Activated T-helper 2 cell treated with anti-CD3 and anti-CD28 coated beads, Interferon-gamma antibody, Interleukin-2, Interleukin-4, amounts not matched to agents 10 μg/mL and 5 μg/mL and 100 μg/mL, durations not matched to agents 14 hours and 24 hours and 36 hours (primary cell): ENCODE measurements at regions not wholly inside any gene's neighbourhood (a gene's known extent, or its start where the extent isn't known, plus 50 kb on each side); places are given as distances from the start of the nearest gene placed in this dataset.

Experiments used
- DNase-seq: peaks from one replicate; pipeline ENCODE4 v3.0.0; 2021; ENCODE audit warnings: low spot score
- H3K27ac Mint-ChIP-seq: one replicate; pipeline ENCODE4 v1.8.0; 2021; ENCODE audit warnings: mixed read lengths
- H3K27me3 Mint-ChIP-seq: one replicate; pipeline ENCODE4 v1.8.0; 2021; ENCODE audit warnings: low read depth, mixed read lengths
- H3K36me3 Mint-ChIP-seq: one replicate; pipeline ENCODE4 v1.8.0; 2021; ENCODE audit warnings: low read depth, mixed read lengths
- H3K4me1 Mint-ChIP-seq: one replicate; pipeline ENCODE4 v1.8.0; 2021; ENCODE audit warnings: low read depth, mixed read lengths
- H3K4me3 Mint-ChIP-seq: one replicate; pipeline ENCODE4 v1.8.0; 2021; ENCODE audit warnings: low read depth, mild to moderate bottlenecking, moderate library complexity, mixed read lengths
- H3K9me3 Mint-ChIP-seq: one replicate; pipeline ENCODE4 v1.8.0; 2021; ENCODE audit warnings: mixed read lengths
- intact Hi-C: fragments of 100-400 bp; cut with micrococcal nuclease; formaldehyde crosslinking; loops from one replicate; pipeline ENCODE4 v1.15.1; 2023

DNA sequence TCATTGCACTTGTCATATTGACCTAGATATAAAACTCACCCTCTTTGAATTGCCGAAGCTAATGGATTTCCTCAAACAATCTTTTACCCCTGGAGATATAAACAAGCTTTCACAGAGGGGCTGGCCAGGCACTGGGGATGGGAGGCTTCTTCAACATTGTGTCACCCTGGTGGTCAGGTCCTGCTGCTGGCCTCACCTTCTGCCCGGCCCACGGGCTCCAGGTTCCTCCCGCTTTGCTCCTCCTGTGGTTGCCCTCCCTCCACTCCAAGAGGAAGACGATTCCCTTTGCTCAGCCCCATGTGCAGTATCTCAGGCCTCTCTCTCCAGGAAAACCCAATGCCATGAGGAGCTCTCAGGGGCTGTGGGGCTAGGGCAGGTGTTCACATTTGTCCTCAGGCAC, 118.1 kb upstream of the ADCY1 start:
- peaks cover 2% of the 10 kb centered on the region for H3K4me1 Mint-ChIP-seq
- H3K9me3 Mint-ChIP-seq = no peaks in the 10 kb centered on the region
- no peak for DNase-seq
- H3K36me3 Mint-ChIP-seq = no peaks in the 10 kb centered on the region
- intact Hi-C loops = no loop called here
- no peak overlapping the region for H3K27ac Mint-ChIP-seq
- H3K27me3 Mint-ChIP-seq = no peaks in the 10 kb centered on the region
- no peak overlapping the region for H3K4me3 Mint-ChIP-seq

DNA sequence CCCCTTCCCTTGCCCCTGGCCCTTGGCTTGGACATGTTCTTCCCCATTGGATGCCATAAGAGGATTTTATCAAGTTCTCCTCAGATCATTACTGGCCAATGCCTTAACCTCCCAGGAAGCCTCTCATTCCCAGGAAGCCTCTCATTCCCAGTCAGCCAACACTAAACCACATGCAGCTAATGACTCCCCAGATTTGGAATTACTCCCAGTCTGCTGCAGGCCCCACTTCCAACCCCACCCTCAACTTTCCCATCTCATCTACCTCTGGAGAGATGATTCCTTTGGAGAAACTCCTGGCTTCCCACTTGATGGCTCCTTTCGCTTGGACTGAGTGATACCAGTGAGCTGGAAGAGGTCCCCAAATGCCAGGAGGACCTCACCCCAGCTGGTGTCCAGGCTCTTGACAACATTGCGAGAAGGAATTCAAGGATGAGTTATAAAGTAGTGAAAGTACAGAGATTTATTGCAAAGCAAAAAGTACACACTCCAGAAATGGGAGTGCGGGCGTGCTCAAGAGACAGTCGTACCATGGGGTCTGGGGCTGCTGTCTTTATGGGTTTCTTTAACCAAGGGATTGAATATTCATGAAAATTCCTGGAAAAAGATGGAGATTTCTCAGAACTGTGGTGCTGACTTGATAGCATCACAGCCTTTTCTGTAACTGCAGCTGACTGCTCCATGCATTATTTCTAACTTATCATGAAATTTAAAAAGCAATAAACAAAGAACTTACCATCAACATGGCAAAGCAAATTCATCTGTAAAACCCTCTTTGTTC, 117.2 kb upstream of the ADCY1 start:
- Mint-ChIP-seq H3K9me3 (no peaks in the 10 kb centered on the region), H3K27ac (no peak overlapping the region), H3K4me1 (no peaks in the 10 kb centered on the region), H3K27me3 (no peaks in the 10 kb centered on the region), H3K4me3 (no peak overlapping the region), H3K36me3 (no peaks in the 10 kb centered on the region)
- intact Hi-C loops = no loop called here
- DNase-seq = no peak

DNA sequence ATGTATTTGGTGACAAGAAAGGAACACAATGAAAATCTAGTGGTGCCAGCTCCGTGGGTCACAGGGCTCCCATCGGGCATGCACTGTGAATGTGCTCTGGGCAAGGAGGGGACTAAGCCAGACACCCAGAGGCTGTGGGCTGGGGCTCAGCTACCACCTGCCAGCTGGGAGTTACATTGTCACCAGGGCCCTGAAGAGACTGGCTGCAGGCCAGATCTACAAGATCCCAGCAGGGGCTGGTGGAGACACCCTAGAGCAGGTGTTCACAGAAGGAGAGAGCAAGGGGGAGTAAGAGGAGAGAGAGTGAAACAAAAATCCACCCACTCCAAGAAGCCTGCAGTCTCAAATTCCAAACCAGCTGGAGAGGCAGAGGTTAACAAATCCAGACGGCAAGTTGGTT, 116.6 kb upstream of the ADCY1 start:
- H3K9me3 Mint-ChIP-seq = no peaks in the 10 kb centered on the region
- H3K27me3 Mint-ChIP-seq = peaks cover 2% of the 10 kb centered on the region
- intact Hi-C loops = no loop called here
- no peak overlapping the region for H3K4me3 Mint-ChIP-seq
- no peak for DNase-seq
- H3K36me3 Mint-ChIP-seq = no peaks in the 10 kb centered on the region
- H3K4me1 Mint-ChIP-seq = no peaks in the 10 kb centered on the region
- H3K27ac Mint-ChIP-seq = no peak overlapping the region

- H3K36me3 Mint-ChIP-seq = no peaks in the 10 kb centered on the region
- no peaks in the 10 kb centered on the region for H3K4me1 Mint-ChIP-seq
- no peak overlapping the region for H3K4me3 Mint-ChIP-seq
- H3K27me3 Mint-ChIP-seq = peaks cover 2% of the 10 kb centered on the region
- peaks cover 6% of the 10 kb centered on the region for H3K9me3 Mint-ChIP-seq
- H3K27ac Mint-ChIP-seq = no peak overlapping the region
- no peak for DNase-seq
- intact Hi-C loops = no loop called here
Observed at GRCh38 chr7:45459476-45459875, 114.7 kb upstream of the ADCY1 start.

DNA sequence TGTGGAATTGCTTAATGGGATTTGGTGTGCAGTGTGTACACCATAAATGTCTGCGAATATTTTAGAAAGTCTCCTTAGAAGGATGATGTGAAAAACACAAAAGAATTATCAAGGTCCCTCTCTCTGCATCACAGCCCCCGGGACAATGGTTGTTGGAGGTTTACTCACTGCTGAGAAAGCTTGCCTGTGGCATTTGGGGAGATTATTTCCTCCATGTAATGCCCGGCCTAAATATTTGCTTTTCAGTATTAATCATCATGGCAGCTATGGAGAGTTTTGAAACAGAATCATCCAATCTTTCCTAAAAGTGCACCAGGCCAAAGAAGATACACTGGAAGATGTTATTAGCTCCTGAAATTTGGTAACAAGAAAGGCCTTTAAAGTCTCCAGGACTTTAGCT, 113.8 kb upstream of the ADCY1 start:
- no peak for DNase-seq
- Mint-ChIP-seq H3K9me3 (peaks cover 6% of the 10 kb centered on the region), H3K27me3 (peaks cover 2% of the 10 kb centered on the region), H3K36me3 (no peaks in the 10 kb centered on the region), H3K4me3 (no peak overlapping the region), H3K27ac (no peak overlapping the region), H3K4me1 (no peaks in the 10 kb centered on the region)
- intact Hi-C loops = no loop called here

DNA sequence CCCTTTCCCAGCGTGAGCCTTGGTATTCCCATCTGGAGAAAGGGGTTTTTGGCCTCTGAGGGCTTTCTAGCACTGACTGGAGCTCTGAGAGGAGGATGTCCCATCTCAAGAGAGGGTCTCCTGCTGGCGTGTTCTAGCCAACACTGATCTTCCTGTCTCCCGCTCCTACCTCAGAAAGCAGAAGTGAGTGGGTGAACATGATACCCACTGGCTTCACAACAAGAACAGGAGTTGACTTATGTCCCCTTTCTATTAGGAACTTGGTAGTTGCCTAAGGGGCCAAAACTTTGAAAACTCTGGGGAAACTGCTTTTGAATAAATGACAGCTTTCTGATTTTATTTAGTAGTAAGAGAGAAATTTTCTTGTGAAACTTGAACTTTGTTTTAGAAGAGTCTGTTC, 113.1 kb upstream of the ADCY1 start:
- no peak overlapping the region for H3K27ac Mint-ChIP-seq
- H3K4me1 Mint-ChIP-seq = no peaks in the 10 kb centered on the region
- intact Hi-C loops = no loop called here

GRCh38 chr7:45469103-45469502, 105.1 kb upstream of the ADCY1 start:
- no peak for DNase-seq
- Mint-ChIP-seq H3K4me3 (no peak overlapping the region), H3K4me1 (no peaks in the 10 kb centered on the region), H3K27ac (no peak overlapping the region), H3K9me3 (no peaks in the 10 kb centered on the region), H3K36me3 (no peaks in the 10 kb centered on the region), H3K27me3 (peaks cover 6% of the 10 kb centered on the region)
- intact Hi-C loops = no loop called here

More for the DNA sequence above, 113.1 kb upstream of the ADCY1 start:
- Mint-ChIP-seq H3K27me3 (peaks cover 2% of the 10 kb centered on the region), H3K4me3 (no peak overlapping the region), H3K36me3 (no peaks in the 10 kb centered on the region), H3K9me3 (peaks cover 6% of the 10 kb centered on the region)
- no peak for DNase-seq

DNA sequence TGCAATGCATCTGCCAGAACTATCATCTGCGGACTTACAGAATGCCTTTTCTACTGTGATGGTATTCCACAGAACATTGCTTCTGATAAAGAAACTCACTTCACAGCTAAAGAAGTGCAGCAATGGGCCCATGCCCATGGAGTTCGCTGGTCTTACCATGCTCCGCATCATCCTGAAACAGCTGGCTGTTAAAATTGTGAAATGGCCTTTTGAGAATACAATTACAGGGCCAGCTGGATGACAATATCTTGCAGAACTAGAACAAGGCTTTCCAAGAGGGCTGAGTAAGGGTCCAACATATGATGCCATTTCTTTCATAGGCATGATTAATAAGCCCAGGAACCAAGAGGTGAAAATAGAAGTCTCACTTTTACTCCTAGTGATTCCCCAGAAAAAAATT, 104.1 kb upstream of the ADCY1 start:
- H3K9me3 Mint-ChIP-seq = no peaks in the 10 kb centered on the region
- H3K27me3 Mint-ChIP-seq = peaks cover 6% of the 10 kb centered on the region
- no peaks in the 10 kb centered on the region for H3K4me1 Mint-ChIP-seq
- intact Hi-C loops = no loop called here
- no peaks in the 10 kb centered on the region for H3K36me3 Mint-ChIP-seq
- DNase-seq = no peak
- H3K27ac Mint-ChIP-seq = no peak overlapping the region
- no peak overlapping the region for H3K4me3 Mint-ChIP-seq

- intact Hi-C loops = no loop called here
- no peak overlapping the region for H3K27ac Mint-ChIP-seq
- no peak overlapping the region for H3K4me3 Mint-ChIP-seq
- no peaks in the 10 kb centered on the region for H3K9me3 Mint-ChIP-seq
- no peak for DNase-seq
- H3K4me1 Mint-ChIP-seq = no peaks in the 10 kb centered on the region
- no peaks in the 10 kb centered on the region for H3K36me3 Mint-ChIP-seq
- H3K27me3 Mint-ChIP-seq = peaks cover 2% of the 10 kb centered on the region
Observed at GRCh38 chr7:45479781-45480180, 94.4 kb upstream of the ADCY1 start.

DNA sequence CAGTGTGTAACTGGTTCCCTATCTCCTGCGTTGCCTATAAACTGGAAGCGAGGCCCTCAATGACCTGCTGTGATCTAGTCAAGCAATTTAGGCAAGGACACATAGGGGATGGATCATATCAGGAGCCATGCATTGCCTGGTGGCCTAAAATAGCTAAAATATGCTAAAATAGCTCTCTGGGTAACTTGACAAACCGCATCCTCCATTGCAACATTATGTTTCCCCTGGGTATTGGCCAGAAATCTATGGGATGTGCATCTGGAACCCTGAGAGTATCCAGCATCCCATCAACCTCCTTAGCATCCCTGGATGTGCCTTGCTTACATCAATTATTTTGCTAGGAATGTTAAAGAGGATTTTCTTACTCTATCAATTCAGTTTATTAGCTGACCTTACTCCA, 91.7 kb upstream of the ADCY1 start:
- H3K27me3 Mint-ChIP-seq = no peaks in the 10 kb centered on the region
- no peak overlapping the region for H3K4me3 Mint-ChIP-seq
- no peak for DNase-seq
- H3K4me1 Mint-ChIP-seq = no peaks in the 10 kb centered on the region
- no peaks in the 10 kb centered on the region for H3K36me3 Mint-ChIP-seq
- H3K27ac Mint-ChIP-seq = no peak overlapping the region
- intact Hi-C loops = no loop called here
- no peaks in the 10 kb centered on the region for H3K9me3 Mint-ChIP-seq

DNA sequence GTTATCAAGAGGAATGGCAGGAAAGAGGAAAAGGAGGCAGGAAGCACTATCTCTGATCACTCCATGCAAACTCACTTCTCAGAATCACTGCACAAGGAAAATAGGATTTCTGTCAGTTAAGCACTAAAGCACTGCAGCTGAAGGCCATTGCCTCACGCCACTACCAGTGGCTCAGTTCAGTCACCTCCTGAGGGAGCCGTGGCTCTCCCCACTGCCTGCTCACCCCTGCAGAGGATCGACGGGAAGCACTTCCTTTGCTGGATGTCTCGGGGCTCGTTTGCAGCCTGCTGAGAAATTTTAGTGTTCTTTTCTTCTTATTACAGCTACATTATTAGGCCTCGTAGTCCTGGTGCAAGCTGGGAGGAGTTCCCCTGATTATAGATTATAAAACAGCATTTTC, 90.1 kb upstream of the ADCY1 start:
- Mint-ChIP-seq H3K27ac (no peak overlapping the region), H3K9me3 (no peaks in the 10 kb centered on the region), H3K36me3 (no peaks in the 10 kb centered on the region), H3K4me1 (no peaks in the 10 kb centered on the region), H3K4me3 (no peak overlapping the region), H3K27me3 (no peaks in the 10 kb centered on the region)
- DNase-seq = no peak
- intact Hi-C loops = no loop called here

GRCh38 chr7:45486575-45486974, 87.6 kb upstream of the ADCY1 start:
- Mint-ChIP-seq H3K27me3 (no peaks in the 10 kb centered on the region), H3K27ac (no peak overlapping the region), H3K4me3 (no peak overlapping the region), H3K4me1 (no peaks in the 10 kb centered on the region), H3K9me3 (no peaks in the 10 kb centered on the region), H3K36me3 (no peaks in the 10 kb centered on the region)
- no peak for DNase-seq
- intact Hi-C loops = no loop called here

DNA sequence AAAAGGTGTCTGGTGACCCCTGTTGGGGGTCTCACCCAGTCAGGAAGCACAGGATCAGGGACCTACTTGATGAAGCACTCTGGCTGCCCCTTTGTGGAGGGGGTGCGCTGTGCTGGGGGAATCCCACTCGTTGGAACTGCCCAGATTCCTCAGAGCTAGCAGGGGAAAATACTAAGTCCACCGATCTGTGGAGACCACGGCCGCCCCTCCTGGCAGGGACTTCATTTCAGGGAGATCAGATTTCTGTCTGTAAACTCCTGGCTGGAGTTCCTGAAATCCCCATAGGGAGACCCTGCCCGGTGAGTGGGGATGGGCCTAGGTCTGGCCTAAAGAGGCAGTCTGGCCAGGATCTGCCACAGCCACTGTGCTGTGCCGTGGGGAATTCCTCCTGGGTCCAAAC, 79.3 kb upstream of the ADCY1 start:
- DNase-seq = no peak
- H3K27me3 Mint-ChIP-seq = peaks cover 11% of the 10 kb centered on the region
- H3K4me1 Mint-ChIP-seq = no peaks in the 10 kb centered on the region
- intact Hi-C loops = no loop called here
- peaks cover 5% of the 10 kb centered on the region for H3K9me3 Mint-ChIP-seq
- H3K4me3 Mint-ChIP-seq = no peak overlapping the region
- no peak overlapping the region for H3K27ac Mint-ChIP-seq
- no peaks in the 10 kb centered on the region for H3K36me3 Mint-ChIP-seq

GRCh38 chr7:45495618-45496017, 78.5 kb upstream of the ADCY1 start:
- intact Hi-C loops = no loop called here
- Mint-ChIP-seq H3K36me3 (no peaks in the 10 kb centered on the region), H3K4me3 (no peak overlapping the region), H3K4me1 (no peaks in the 10 kb centered on the region), H3K9me3 (peaks cover 5% of the 10 kb centered on the region), H3K27ac (no peak overlapping the region), H3K27me3 (peaks cover 11% of the 10 kb centered on the region)
- no peak for DNase-seq
